Thoracic aorta (tissue), 2 donors: ENCODE measurements at regions not wholly inside any gene's neighbourhood (a gene's known extent, or its start where the extent isn't known, plus 50 kb on each side); places are given as distances from the start of the nearest gene placed in this dataset.

ENCODE experiments used
- ATAC-seq: fragments of 150-250 bp; one replicate; pipeline ENCODE4 v1.8.0; 2017; ENCODE audit warnings: low read depth; ENCODE audit not compliant: insufficient number of reproducible peaks, low FRiP score
- DNase-seq: peaks from one replicate; pipeline ENCODE4 v3.0.0-alpha.2; 2020; ENCODE audit warnings: low spot score
- H3K27ac ChIP-seq, 2 donors: fragments of 200-600 bp; sonication (generic); 1 replicate in 1 of 2; 2 replicates in 1 of 2; pipeline ENCODE4 v1.5.1; 2016; ENCODE audit warnings: mild to moderate bottlenecking in 2 of 2, moderate library complexity in 2 of 2
- H3K27me3 ChIP-seq: fragments of 200-600 bp; sonication (generic); replicated peaks from 2 replicates; pipeline ENCODE4 v1.6.0; 2016; ENCODE audit warnings: mild to moderate bottlenecking; ENCODE audit not compliant: insufficient read depth
- H3K36me3 ChIP-seq: fragments of 200-600 bp; sonication (generic); one replicate; pipeline ENCODE4 v1.5.1; 2016
- H3K4me1 ChIP-seq, 2 donors: fragments of 200-600 bp; sonication (generic); 1 replicate in 1 of 2; 2 replicates in 1 of 2; pipeline versions ENCODE4 v1.5.1 to v1.6.0; 2016; ENCODE audit warnings: low read depth in 2 of 2, mild to moderate bottlenecking in 1 of 2; ENCODE audit not compliant: control insufficient read depth in 1 of 2
- H3K4me3 ChIP-seq: fragments of 200-600 bp; sonication (generic); 2 replicates; pipeline ENCODE4 v1.5.1; 2016; ENCODE audit warnings: mild to moderate bottlenecking
- H3K9me3 ChIP-seq: fragments of 200-600 bp; sonication (generic); 2 replicates; pipeline ENCODE4 v1.5.1; 2016
- TF ChIP-seq, protein P1 (sequence below): fragments of 200-600 bp; sonication (generic); IDR thresholded peaks from one replicate; pipeline ENCODE4 v1.5.1; 2019; ENCODE audit warnings: antibody characterized with exemption

DNA sequence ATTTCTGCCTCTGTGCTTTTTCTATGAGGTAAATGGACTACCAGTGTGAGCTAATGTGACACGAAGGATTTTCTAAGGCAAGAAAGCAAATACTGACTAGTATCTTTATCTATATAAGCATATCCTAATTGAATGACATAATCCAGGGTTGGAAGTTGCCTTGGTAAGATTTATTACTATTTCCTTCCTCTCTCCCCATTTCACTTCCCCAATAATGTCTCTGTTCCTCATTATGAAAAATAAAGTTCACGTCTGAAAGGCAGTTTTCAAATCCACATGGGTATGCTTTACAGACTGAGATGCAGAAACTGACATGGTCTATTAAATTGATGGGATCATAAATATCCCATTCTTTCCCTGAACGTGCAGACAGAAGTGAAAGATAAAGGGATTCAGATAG lies 86.0 kb downstream of the DTWD1 start:
- H3K9me3 ChIP-seq: peaks cover 19% of the 10 kb centered on the region
- ATAC-seq (no peak), DNase-seq (no peak)
- no peak overlapping the region for H3K4me3 ChIP-seq
- no peak overlapping the region for H3K27ac ChIP-seq
- TF ChIP-seq, protein P1, sequence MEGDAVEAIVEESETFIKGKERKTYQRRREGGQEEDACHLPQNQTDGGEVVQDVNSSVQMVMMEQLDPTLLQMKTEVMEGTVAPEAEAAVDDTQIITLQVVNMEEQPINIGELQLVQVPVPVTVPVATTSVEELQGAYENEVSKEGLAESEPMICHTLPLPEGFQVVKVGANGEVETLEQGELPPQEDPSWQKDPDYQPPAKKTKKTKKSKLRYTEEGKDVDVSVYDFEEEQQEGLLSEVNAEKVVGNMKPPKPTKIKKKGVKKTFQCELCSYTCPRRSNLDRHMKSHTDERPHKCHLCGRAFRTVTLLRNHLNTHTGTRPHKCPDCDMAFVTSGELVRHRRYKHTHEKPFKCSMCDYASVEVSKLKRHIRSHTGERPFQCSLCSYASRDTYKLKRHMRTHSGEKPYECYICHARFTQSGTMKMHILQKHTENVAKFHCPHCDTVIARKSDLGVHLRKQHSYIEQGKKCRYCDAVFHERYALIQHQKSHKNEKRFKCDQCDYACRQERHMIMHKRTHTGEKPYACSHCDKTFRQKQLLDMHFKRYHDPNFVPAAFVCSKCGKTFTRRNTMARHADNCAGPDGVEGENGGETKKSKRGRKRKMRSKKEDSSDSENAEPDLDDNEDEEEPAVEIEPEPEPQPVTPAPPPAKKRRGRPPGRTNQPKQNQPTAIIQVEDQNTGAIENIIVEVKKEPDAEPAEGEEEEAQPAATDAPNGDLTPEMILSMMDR: no peak
- H3K36me3 ChIP-seq: no peaks in the 10 kb centered on the region
- H3K27me3 ChIP-seq: no peaks in the 10 kb centered on the region
- H3K4me1 ChIP-seq: no peaks in the 10 kb centered on the region

DNA sequence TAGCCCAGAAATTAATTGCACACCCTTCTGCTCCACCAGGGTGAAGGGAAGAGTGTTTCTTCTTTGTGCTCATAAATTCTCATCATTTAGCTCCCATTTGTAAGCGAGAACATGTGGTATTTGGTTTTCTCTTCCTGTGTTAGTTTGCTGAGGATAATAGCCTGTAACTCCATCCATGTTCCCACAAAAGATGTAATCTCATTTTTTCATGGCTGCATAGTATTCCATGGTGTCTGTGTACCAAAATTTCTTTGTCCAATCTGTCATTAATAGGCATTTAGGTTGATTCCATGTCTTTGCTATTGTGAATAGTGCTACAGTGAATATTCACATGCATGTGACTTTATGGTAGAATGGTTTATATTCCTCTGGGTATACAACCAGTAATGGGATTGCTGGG lies 86.8 kb downstream of the DTWD1 start:
- TF ChIP-seq, protein P1: no peak
- no peak for ATAC-seq

DNA sequence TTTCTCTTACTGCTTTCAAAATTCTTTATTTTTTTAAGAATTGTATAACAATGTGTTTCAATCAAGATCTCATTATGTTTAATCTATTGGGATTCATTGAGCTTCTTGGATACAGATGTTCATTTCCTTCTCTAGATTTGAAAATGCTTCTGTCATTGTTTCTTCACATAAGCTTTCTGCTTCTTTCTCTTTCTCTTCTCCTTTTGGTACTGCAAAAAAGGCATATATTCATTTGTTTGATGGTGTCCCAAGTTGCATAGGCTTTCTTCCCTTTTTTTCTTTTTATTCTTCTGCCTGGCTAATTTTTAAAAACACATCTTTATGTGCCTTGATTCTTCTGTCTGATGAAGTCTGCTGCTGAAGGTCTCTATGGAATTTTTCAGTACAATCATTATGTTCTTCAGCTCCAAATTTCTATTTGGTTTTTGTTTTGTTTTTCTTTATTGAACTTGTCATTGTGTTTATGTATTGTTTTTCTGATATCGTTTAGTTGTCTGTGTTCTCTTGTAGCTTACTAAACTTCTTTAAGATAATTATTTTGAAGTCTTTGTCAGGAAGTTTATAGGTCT lies 88.9 kb downstream of the DTWD1 start:
- Histone ChIP-seq H3K4me1 (no peaks in the 10 kb centered on the region), H3K36me3 (no peaks in the 10 kb centered on the region), H3K27me3 (no peaks in the 10 kb centered on the region), H3K27ac (no peak overlapping the region), H3K4me3 (no peak overlapping the region), H3K9me3 (peaks cover 19% of the 10 kb centered on the region)
- TF ChIP-seq, protein P1: no peak
- DNase-seq (no peak), ATAC-seq (no peak)

More for the DNA sequence above, 86.8 kb downstream of the DTWD1 start:
- Histone ChIP-seq H3K4me1 (no peaks in the 10 kb centered on the region), H3K9me3 (peaks cover 19% of the 10 kb centered on the region), H3K27ac (no peak overlapping the region), H3K4me3 (no peak overlapping the region), H3K36me3 (no peaks in the 10 kb centered on the region), H3K27me3 (no peaks in the 10 kb centered on the region)
- DNase-seq: no peak

DNA sequence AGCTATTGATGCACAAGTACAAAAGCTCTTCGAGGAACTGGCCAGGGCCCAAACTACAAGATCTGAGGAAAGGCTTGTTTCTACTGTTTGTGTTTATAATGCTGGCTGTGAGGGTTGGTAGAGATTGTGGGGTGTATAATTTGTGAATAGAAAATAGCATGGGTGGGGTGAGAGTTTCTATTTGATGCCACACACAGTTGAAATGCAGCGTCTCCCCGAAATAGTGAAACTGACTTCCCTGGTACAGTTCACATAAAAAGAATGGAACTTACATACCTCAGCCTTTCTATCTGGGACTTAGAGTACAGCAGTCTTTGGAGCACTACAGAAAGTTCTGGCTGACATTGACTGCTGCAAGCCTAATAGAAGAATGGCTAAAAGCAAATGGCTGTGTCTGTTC lies 91.3 kb downstream of the DTWD1 start:
- Histone ChIP-seq H3K36me3 (no peaks in the 10 kb centered on the region), H3K27me3 (no peaks in the 10 kb centered on the region), H3K27ac (no peak overlapping the region), H3K4me1 (peaks cover 0 to 3% of the 10 kb centered on the region in 2 donors), H3K9me3 (peaks cover 19% of the 10 kb centered on the region), H3K4me3 (no peak overlapping the region)
- ATAC-seq (no peak), DNase-seq (no peak)
- TF ChIP-seq, protein P1: no peak

DNA sequence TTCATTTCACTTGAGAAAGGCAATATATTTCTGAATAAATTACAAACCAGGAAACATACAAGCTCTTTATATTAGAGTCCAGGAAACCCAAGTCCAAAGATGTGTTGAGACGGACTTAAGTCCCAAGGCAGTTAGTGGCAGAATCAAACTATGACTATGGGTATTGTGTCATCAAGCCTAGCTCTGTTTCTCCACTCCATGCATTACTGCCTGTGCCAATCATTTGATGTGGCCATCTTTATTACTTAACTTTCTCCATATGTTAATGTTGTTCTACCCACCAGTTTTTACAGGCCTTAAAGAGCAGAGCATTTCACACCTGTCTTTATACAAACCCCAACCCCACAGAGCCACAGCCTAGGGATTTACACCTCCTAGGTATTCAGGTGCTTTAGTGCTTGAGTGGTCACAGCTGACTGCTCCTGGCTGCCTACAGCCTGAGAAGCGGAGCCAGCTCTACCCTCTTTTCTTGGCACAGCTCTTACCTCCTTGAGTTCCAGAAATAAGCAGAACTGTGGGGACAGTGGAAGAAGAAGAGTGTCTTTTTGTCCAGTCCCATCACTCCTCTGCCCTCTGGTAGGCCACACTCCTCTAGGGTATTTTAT lies 92.1 kb downstream of the DTWD1 start:
- no peak overlapping the region for H3K27ac ChIP-seq
- no peaks in the 10 kb centered on the region for H3K36me3 ChIP-seq
- H3K4me1 ChIP-seq: peaks cover 6 to 11% of the 10 kb centered on the region in 2 donors
- ATAC-seq: no peak
- H3K27me3 ChIP-seq: no peaks in the 10 kb centered on the region
- H3K4me3 ChIP-seq: no peak overlapping the region
- TF ChIP-seq, protein P1: no peak
- peaks cover 19% of the 10 kb centered on the region for H3K9me3 ChIP-seq
- no peak for DNase-seq
